OCI-LY1 (cell line): ENCODE measurements at regions not wholly inside any gene's neighbourhood (a gene's known extent, or its start where the extent isn't known, plus 50 kb on each side); places are given as distances from the start of the nearest gene placed in this dataset.

Experiments used
- H2AFZ ChIP-seq: fragments of 200-600 bp; sonication (generic), shearing (Covaris generic); 2 replicates; pipeline ENCODE4 v1.6.0; 2014; ENCODE audit warnings: antibody characterized with exemption, mild to moderate bottlenecking, low read length
- H3F3A ChIP-seq: fragments of 200-600 bp; sonication (generic), shearing (Covaris generic); 2 replicates; pipeline ENCODE4 v1.6.0; 2014; ENCODE audit warnings: mild to moderate bottlenecking, antibody characterized with exemption, low read length, moderate library complexity; ENCODE audit not compliant: insufficient read depth
- H3K27ac ChIP-seq: fragments of 200-600 bp; sonication (generic); 2 replicates; pipeline ENCODE4 v1.5.1; 2014; ENCODE audit warnings: low read length, mixed run types, mild to moderate bottlenecking, low read depth; ENCODE audit not compliant: poor library complexity, severe bottlenecking
- H3K27me3 ChIP-seq: fragments of 200-600 bp; sonication (generic); 2 replicates; pipeline ENCODE4 v1.6.0; 2014; ENCODE audit warnings: antibody characterized with exemption, mild to moderate bottlenecking, low read length, moderate library complexity; ENCODE audit not compliant: insufficient read depth
- H3K36me3 ChIP-seq: fragments of 200-600 bp; sonication (generic); 2 replicates; pipeline ENCODE4 v1.6.1; 2014; ENCODE audit warnings: mild to moderate bottlenecking, antibody characterized with exemption, low read length, moderate library complexity, mixed read lengths; ENCODE audit not compliant: insufficient read depth
- H3K4me1 ChIP-seq: fragments of 200-600 bp; sonication (generic); 2 replicates; pipeline ENCODE4 v1.5.1; 2014; ENCODE audit warnings: mild to moderate bottlenecking, low read length, moderate library complexity; ENCODE audit not compliant: insufficient read depth, severe bottlenecking
- H3K4me2 ChIP-seq: fragments of 200-600 bp; sonication (generic), shearing (Covaris generic); 2 replicates; pipeline ENCODE4 v1.6.1; 2014; ENCODE audit warnings: low read length
- H3K4me3 ChIP-seq: fragments of 200-600 bp; sonication (generic); 2 replicates; pipeline ENCODE4 v1.5.1; 2014; ENCODE audit warnings: low read length, low read depth, mild to moderate bottlenecking, mixed read lengths; ENCODE audit not compliant: poor library complexity, severe bottlenecking
- H3K79me2 ChIP-seq: fragments of 200-600 bp; shearing (Covaris generic); 2 replicates; pipeline ENCODE4 v1.6.1; 2016; ENCODE audit warnings: mixed run types, low read length, mixed read lengths; ENCODE audit not compliant: insufficient read depth
- H3K9ac ChIP-seq: fragments of 200-600 bp; sonication (generic), shearing (Covaris generic); 2 replicates; pipeline ENCODE4 v1.6.1; 2014; ENCODE audit warnings: mild to moderate bottlenecking, low read length, mixed read lengths
- H3K9me2 ChIP-seq: fragments of 200-600 bp; sonication (generic), shearing (Covaris generic); 2 replicates; pipeline ENCODE4 v1.6.1; 2014; ENCODE audit warnings: low read depth, mild to moderate bottlenecking, low read length, mixed read lengths
- H3K9me3 ChIP-seq: fragments of 200-600 bp; shearing (Covaris generic); 2 replicates; pipeline ENCODE4 v1.6.1; 2014; ENCODE audit warnings: low read length, mixed read lengths
- H4K20me1 ChIP-seq: fragments of 200-600 bp; sonication (generic), shearing (Covaris generic); 2 replicates; pipeline ENCODE4 v1.6.0; 2016; ENCODE audit warnings: mild to moderate bottlenecking, low read length; ENCODE audit not compliant: insufficient read depth
- CTCF ChIP-seq: fragments of 200-600 bp; sonication (generic), shearing (Covaris generic); IDR thresholded peaks from 2 replicates; pipeline ENCODE4 v1.5.1; 2017; ENCODE audit warnings: mild to moderate bottlenecking, antibody characterized with exemption, low read length, moderate library complexity, mixed read lengths
- EZH2 ChIP-seq: fragments of 200-600 bp; sonication (generic), shearing (Covaris generic); IDR thresholded peaks from 2 replicates; pipeline ENCODE4 v1.8.0; 2017; ENCODE audit warnings: borderline replicate concordance, mixed run types, mild to moderate bottlenecking, antibody characterized with exemption, low read length, moderate library complexity, mixed read lengths

GRCh38 chr2:21727101-21727500, 603.3 kb downstream of the TDRD15 start:
- no peak overlapping the region for H2AFZ ChIP-seq
- no peaks in the 10 kb centered on the region for H3K4me1 ChIP-seq
- H3K4me2 ChIP-seq = no peak overlapping the region
- H3K27me3 ChIP-seq = no peaks in the 10 kb centered on the region
- no peaks in the 10 kb centered on the region for H3F3A ChIP-seq
- no peaks in the 10 kb centered on the region for H4K20me1 ChIP-seq
- no peaks in the 10 kb centered on the region for H3K9me3 ChIP-seq
- no peaks in the 10 kb centered on the region for H3K79me2 ChIP-seq
- H3K9me2 ChIP-seq = no peaks in the 10 kb centered on the region
- no peak overlapping the region for H3K4me3 ChIP-seq
- H3K9ac ChIP-seq = no peak overlapping the region
- no peaks in the 10 kb centered on the region for H3K36me3 ChIP-seq
- TF ChIP-seq CTCF (no peak), EZH2 (no peak)
- H3K27ac ChIP-seq = no peak overlapping the region

GRCh38 chr2:21728133-21728532, 604.4 kb downstream of the TDRD15 start:
- TF ChIP-seq CTCF (no peak), EZH2 (no peak)
- no peaks in the 10 kb centered on the region for H3K36me3 ChIP-seq
- no peaks in the 10 kb centered on the region for H3K79me2 ChIP-seq

GRCh38 chr2:21730141-21730540, 606.4 kb downstream of the TDRD15 start:
- Histone ChIP-seq H2AFZ (no peak overlapping the region), H3K4me1 (no peaks in the 10 kb centered on the region), H3K36me3 (no peaks in the 10 kb centered on the region), H3K27ac (no peak overlapping the region), H4K20me1 (no peaks in the 10 kb centered on the region), H3F3A (no peaks in the 10 kb centered on the region), H3K79me2 (no peaks in the 10 kb centered on the region), H3K4me2 (no peak overlapping the region), H3K9me2 (no peaks in the 10 kb centered on the region), H3K9me3 (no peaks in the 10 kb centered on the region), H3K9ac (no peak overlapping the region), H3K27me3 (no peaks in the 10 kb centered on the region), H3K4me3 (no peak overlapping the region)
- TF ChIP-seq EZH2 (no peak), CTCF (no peak)

More at GRCh38 chr2:21728133-21728532, 604.4 kb downstream of the TDRD15 start:
- H3K27me3 ChIP-seq = no peaks in the 10 kb centered on the region
- no peak overlapping the region for H3K27ac ChIP-seq
- H2AFZ ChIP-seq = no peak overlapping the region
- H3K4me3 ChIP-seq = no peak overlapping the region
- H3K9me3 ChIP-seq = no peaks in the 10 kb centered on the region
- no peaks in the 10 kb centered on the region for H3F3A ChIP-seq
- H3K9me2 ChIP-seq = no peaks in the 10 kb centered on the region
- H4K20me1 ChIP-seq = no peaks in the 10 kb centered on the region
- H3K4me2 ChIP-seq = no peak overlapping the region
- no peak overlapping the region for H3K9ac ChIP-seq
- no peaks in the 10 kb centered on the region for H3K4me1 ChIP-seq
